ENCODE measurements at regions not wholly inside any gene's neighbourhood (a gene's known extent, or its start where the extent isn't known, plus 50 kb on each side); places are given as distances from the start of the nearest gene placed in this dataset.
"Not testable (repeated sequence)": the region's sequence is repeated elsewhere in the genome, so short reads cannot be mapped to it uniquely, and the experiment has no call there.

DNA sequence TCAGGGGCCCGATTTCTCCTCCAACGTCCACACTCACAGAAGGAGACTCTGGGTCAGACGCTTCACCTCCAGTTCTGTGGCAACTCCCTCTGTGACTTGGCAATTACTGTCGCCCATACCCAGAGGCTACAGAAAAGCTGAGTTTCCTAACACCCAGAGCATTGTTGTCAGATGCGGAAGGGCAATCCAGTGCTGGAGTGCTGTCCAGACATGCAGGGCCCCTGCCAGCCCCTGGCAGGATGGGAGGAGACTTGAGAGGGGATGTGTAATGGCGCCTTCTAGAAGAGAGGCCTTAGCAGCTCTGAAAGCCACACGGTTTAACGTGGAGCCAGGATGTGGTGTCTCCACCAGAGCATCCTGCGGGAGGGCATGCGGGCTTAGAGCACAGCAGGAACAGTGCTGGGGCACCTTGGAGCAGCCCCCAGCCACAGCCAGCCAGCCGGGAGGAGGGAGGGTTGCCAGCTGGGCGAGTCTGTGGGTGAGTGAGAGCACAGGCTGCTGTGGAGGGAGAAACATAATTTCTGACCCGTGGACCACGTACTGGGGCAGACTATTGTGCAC is 139.4 kb upstream of the IRX1 start:
- TF ChIP-seq, protein P1, sequence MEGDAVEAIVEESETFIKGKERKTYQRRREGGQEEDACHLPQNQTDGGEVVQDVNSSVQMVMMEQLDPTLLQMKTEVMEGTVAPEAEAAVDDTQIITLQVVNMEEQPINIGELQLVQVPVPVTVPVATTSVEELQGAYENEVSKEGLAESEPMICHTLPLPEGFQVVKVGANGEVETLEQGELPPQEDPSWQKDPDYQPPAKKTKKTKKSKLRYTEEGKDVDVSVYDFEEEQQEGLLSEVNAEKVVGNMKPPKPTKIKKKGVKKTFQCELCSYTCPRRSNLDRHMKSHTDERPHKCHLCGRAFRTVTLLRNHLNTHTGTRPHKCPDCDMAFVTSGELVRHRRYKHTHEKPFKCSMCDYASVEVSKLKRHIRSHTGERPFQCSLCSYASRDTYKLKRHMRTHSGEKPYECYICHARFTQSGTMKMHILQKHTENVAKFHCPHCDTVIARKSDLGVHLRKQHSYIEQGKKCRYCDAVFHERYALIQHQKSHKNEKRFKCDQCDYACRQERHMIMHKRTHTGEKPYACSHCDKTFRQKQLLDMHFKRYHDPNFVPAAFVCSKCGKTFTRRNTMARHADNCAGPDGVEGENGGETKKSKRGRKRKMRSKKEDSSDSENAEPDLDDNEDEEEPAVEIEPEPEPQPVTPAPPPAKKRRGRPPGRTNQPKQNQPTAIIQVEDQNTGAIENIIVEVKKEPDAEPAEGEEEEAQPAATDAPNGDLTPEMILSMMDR (conservative IDR thresholded peaks at IDR 0.05; ENCODE audit: low read depth, low read length), result no peak
- no peak overlapping the region for H3K4me3 ChIP-seq (ENCODE audit: low read depth, low read length)
- DNase-seq (ENCODE audit: low read depth), result no peak

DNA sequence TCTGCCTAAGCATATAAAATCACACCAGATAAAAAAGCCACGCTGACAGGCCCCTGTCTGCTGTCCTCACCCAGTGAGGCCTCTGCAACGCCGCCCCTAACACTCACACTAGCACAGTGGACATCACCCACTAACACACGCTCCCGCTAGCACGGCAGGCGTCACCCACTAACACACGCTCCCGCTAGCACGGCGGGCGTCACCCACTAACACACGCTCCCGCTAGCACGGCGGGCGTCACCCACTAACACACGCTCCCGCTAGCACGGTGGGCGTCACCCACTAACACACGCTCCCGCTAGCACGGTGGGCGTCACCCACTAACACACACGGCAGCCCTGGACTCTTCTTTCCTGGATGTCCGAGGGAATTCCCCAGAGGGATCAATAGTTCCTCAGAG is 141.6 kb upstream of the IRX1 start:
- not testable (repeated sequence) for H3K4me3 ChIP-seq (ENCODE audit: low read depth, low read length); DNase-seq (ENCODE audit: low read depth)

DNA sequence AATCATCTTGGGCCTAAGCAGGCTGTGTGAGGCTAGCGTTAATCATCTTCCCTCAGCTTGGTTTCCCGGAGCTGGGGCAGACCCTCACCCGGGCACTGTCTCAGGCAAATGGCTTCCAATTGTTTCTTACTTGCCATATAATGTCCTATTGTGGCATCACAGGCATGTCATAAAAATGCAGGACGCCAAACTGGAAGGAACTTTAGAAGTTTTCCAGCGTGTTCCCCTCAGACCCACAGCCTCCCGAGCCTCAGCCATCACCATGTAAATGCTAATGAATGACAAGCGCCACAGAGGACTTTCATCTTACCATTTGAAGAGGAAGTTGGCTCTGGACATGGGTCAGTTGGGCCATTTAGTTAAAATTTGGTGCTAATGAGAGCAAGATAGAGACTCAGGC is 143.0 kb upstream of the IRX1 start:
- no peak for DNase-seq (ENCODE audit: low read depth)
- no peak overlapping the region for H3K4me3 ChIP-seq (ENCODE audit: low read depth, low read length)
- TF ChIP-seq, protein P1 (conservative IDR thresholded peaks at IDR 0.05; ENCODE audit: low read depth, low read length), result no peak

DNA sequence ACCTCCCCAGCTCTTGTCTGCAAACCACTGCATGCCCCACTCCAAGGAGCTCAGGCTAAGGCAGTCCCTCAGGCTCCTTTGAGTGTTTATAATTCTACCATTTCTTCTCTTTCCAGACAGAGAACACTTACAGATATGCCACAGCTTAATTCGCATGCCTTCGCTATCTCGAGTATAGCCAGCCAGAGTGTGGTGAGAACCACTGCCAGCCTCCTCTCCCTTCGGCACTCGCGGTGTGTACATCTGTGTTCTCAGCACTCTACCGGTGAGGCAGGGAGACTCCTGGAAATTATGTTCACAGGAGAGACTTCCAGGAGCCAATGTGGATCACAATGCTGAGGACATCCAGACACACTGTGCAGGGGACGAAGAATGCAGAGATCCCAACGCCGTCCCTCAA is 143.7 kb upstream of the IRX1 start:
- DNase-seq (ENCODE audit: low read depth), result no peak
- TF ChIP-seq, protein P1 (conservative IDR thresholded peaks at IDR 0.05; ENCODE audit: low read depth, low read length), result no peak
- H3K4me3 ChIP-seq (ENCODE audit: low read depth, low read length), result no peak overlapping the region

DNA sequence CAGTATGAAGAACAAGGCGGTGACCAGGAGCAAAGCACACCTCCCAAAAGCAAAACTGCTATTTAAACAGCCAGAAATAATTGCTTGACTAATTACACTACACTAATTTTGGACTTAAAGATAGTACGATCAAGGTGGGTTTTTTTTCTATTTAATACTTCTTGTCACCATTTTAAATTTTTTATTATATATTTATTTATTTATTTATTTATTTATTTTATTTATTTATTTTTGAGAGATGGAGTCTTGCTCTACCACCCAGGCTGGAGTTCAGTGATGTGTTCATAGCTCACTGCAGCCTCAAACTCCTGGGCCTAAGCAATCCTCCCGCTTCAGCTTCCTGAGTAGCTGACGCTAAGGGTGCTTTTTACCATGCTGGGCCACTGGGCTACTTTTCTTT is 146.2 kb upstream of the IRX1 start:
- no peak overlapping the region for H3K4me3 ChIP-seq (ENCODE audit: low read depth, low read length)
- DNase-seq (ENCODE audit: low read depth), result no peak
- TF ChIP-seq, protein P1 (conservative IDR thresholded peaks at IDR 0.05; ENCODE audit: low read depth, low read length), result no peak

DNA sequence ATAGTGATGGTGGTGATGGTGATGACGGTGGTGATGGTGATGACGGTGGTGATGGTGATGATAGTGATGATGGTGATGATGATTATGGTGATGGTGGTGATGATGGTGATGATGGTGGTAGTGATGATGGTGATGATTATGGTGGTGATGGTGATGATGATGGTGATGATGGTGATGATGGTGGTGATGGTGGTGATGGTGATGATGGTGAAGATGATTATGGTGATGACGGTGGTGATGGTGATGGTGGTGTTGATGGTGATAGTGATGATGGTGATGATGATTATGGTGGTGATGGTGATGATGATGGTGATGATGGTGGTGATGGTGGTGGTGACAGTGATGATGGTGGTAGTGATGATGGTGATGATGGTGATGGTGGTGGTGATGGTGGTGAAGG is 149.2 kb upstream of the IRX1 start:
- DNase-seq (ENCODE audit: low read depth), result no peak

DNA sequence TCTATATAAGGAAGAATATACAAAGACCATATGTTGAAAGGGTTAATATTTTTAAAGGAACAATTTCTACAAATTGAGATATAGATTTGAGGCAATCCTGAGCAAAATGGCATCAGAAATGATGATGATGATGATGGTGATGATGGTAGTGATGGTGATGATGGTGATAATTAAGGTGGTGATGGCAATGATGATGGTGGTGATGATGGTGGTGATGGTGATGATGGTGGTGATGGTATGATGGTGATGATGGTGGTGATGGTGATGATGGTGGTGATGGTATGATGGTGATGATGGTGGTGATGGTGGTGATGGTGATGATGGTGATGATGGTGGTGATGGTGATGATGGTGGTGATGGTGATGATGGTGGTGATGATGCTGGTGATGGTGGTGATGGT is 150.1 kb upstream of the IRX1 start:
- not testable (repeated sequence) for DNase-seq (ENCODE audit: low read depth); H3K4me3 ChIP-seq (ENCODE audit: low read depth, low read length)

More for the DNA sequence above, 149.2 kb upstream of the IRX1 start:
- TF ChIP-seq, protein P1 (conservative IDR thresholded peaks at IDR 0.05; ENCODE audit: low read depth, low read length), result no peak
- H3K4me3 ChIP-seq (ENCODE audit: low read depth, low read length), result no peak overlapping the region

DNA sequence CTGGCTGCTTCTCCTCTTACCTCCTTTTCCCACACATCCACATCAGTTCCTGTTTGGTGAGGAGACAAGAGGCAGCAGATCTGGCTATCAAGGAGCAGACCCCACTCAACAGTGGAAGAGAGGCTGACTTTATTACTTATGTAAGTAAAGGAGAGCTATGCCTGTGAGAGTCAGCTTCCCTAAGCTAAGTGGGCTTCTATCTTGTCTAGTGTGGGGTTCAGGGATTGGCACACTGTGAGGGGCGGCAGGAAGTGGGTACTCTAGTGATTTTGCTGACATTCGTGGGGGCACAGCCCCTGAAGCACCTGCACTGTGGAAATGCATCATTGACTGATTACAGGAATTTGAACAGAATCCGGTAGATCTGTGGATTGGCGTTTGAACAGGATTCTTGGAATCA is 163.5 kb upstream of the IRX1 start:
- H3K4me3 ChIP-seq (ENCODE audit: low read depth, low read length), result no peak overlapping the region
- DNase-seq (ENCODE audit: low read depth), result no peak
- TF ChIP-seq, protein P1 (conservative IDR thresholded peaks at IDR 0.05; ENCODE audit: low read depth, low read length), result no peak
